OCI-M2 (cell line): ENCODE measurements at regions not wholly inside any gene's neighbourhood (a gene's known extent, or its start where the extent isn't known, plus 50 kb on each side); places are given as distances from the start of the nearest gene placed in this dataset.

ENCODE experiments used
- DNase-seq: peaks from one replicate; lab custom pipeline; 2025; ENCODE audit not compliant: unreplicated experiment; lab: John Stamatoyannopoulos, UW

GRCh38 chr4:119725011-119725410, 96.4 kb upstream of the PDE5A start:
- DNase-seq = no peak

- no peak for DNase-seq
These were observed 94.1 kb upstream of the PDE5A start for GRCh38 chr4:119722670-119723069.

- DNase-seq = no peak
These were observed 93.3 kb upstream of the PDE5A start for GRCh38 chr4:119721878-119722277.

- no peak for DNase-seq
These were observed 87.2 kb upstream of the PDE5A start for GRCh38 chr4:119715490-119716445.

GRCh38 chr4:119709418-119709817, 80.8 kb upstream of the PDE5A start:
- DNase-seq = no peak

GRCh38 chr4:119707336-119707735, 78.7 kb upstream of the PDE5A start:
- DNase-seq = no peak

- no peak for DNase-seq
These were observed 78.2 kb upstream of the PDE5A start for GRCh38 chr4:119706804-119707203.

GRCh38 chr4:119697887-119698393, 69.3 kb upstream of the PDE5A start:
- no peak for DNase-seq

GRCh38 chr4:119696963-119697362, 68.4 kb upstream of the PDE5A start:
- no peak for DNase-seq

GRCh38 chr4:119695216-119695615, 66.6 kb upstream of the PDE5A start:
- no peak for DNase-seq

- peak; percentile 22 for DNase-seq
These were observed 64.5 kb upstream of the PDE5A start for GRCh38 chr4:119693126-119693525.

- no peak for DNase-seq
These were observed 63.4 kb upstream of the PDE5A start for GRCh38 chr4:119692001-119692400.

GRCh38 chr4:119690871-119691270, 62.3 kb upstream of the PDE5A start:
- DNase-seq = no peak

GRCh38 chr4:119688446-119688845, 59.8 kb upstream of the PDE5A start:
- no peak for DNase-seq

- DNase-seq = no peak
These were observed 55.9 kb upstream of the PDE5A start for GRCh38 chr4:119684463-119684862.

GRCh38 chr4:119683518-119683917, 54.9 kb upstream of the PDE5A start:
- no peak for DNase-seq

GRCh38 chr4:119682099-119682498, 53.5 kb upstream of the PDE5A start:
- DNase-seq = no peak

- no peak for DNase-seq
These were observed 50.6 kb upstream of the PDE5A start for GRCh38 chr4:119679251-119679650.

GRCh38 chr4:119678761-119679160, 50.2 kb upstream of the PDE5A start:
- DNase-seq = no peak
